Stimulated activated CD4-positive, alpha-beta T cell treated with anti-CD3 and anti-CD28 coated beads, Interleukin-4, amount 100 ng/mL, for 1 hour (primary cell): ENCODE measurements at regions not wholly inside any gene's neighbourhood (a gene's known extent, or its start where the extent isn't known, plus 50 kb on each side); places are given as distances from the start of the nearest gene placed in this dataset.
"Not testable (repeated sequence)": the region's sequence is repeated elsewhere in the genome, so short reads cannot be mapped to it uniquely, and the experiment has no call there.

Source experiments
- DNase-seq: peaks from one replicate; pipeline ENCODE4 v3.0.0-alpha.2; 2020

DNA sequence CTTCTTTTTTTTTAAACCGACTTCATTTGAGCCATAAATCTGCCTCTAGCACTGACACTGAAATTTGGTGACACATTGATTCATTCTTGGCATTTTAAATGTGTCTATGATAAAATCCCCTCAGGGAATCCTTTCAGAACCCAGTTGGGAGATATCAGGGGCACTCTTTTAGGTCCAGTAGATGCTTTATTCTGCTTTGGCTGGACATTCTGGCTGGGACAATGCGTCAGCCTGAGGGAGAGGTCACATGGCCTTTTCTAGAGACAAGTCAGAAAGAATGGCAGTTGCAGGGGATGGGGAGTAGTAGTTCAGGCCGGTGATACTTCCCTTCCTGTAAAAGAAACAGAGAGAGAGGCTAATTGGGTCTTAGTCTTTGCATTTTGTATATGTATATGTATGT, 63.1 kb downstream of the TRIM43 start:
- DNase-seq = not testable (repeated sequence)

DNA sequence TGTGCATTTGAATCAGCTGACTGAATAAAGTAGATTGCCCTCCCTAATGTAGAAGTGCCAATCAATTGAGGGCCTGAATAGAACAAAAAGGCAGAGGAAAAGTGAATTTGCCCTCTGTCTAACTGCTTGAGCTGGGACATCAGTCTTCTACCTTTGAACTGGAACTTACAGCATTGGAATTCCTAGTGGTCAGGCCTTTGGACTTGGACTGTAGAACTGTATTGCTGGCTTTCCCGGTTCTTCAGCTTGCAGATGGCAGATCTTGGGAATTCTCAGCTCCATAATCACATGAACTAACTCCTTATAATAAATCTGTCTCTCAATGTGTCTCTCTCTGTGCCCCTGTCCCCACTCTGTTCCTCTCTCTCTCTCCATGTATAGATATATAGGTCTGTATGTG, 64.8 kb downstream of the TRIM43 start:
- DNase-seq = not testable (repeated sequence)

DNA sequence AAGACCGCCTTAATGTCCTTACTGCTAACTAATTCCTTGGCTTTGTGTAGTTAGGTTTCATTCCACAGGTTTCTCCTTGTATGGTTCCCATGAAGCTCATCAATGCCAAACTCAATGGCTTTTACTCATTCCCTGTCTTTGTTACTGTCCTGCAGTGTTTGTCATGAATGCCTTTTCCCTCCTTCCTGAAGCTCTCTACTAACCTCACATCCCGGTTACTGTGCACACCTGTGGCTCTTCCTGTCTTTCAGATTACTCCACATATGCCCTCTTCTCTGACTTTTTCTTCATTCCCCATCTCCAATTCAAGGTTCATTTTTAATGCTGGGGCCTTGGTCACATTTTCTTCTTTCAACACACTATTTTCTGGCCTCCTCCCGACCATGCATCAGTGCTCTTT, 66.1 kb downstream of the TRIM43 start:
- DNase-seq = not testable (repeated sequence)

DNA sequence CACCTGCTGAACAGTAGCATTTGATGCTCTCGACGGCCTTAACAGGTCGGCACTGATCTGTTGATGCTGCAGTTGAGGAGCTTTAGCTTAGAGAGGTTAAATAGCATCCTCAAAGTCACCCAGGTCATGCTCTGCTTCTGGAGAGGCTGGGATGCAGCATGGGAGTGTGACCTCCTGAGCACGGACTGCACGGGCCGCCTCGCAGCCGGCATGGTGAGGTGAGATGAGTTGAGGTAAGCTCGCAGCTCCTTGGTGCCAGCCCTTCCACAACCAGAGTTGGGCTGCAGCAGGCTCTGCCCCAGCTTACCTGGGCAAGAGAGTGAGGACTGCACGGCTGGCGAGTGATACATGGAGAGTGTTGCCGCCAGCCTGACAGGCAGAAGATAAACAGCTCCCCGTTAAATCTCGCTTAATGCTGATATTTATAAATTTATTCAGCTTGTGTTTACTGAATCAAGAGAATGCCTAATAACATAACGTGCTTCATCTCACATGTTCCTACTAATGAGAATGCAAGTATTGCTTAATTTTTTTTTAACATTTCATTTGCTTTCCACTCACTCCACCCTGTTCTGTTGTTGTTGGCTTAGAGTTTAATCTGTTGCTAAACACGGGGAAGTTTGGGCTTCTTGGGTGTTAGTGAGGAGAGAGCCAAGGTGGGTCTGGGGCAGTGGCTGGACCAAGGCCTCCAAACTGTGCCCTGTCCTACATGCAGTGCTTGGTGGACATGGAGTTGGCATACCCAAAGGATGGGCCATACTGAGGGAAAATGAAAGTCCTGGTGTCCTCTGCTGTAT, 69.2 kb downstream of the TRIM43 start:
- DNase-seq = not testable (repeated sequence)

DNA sequence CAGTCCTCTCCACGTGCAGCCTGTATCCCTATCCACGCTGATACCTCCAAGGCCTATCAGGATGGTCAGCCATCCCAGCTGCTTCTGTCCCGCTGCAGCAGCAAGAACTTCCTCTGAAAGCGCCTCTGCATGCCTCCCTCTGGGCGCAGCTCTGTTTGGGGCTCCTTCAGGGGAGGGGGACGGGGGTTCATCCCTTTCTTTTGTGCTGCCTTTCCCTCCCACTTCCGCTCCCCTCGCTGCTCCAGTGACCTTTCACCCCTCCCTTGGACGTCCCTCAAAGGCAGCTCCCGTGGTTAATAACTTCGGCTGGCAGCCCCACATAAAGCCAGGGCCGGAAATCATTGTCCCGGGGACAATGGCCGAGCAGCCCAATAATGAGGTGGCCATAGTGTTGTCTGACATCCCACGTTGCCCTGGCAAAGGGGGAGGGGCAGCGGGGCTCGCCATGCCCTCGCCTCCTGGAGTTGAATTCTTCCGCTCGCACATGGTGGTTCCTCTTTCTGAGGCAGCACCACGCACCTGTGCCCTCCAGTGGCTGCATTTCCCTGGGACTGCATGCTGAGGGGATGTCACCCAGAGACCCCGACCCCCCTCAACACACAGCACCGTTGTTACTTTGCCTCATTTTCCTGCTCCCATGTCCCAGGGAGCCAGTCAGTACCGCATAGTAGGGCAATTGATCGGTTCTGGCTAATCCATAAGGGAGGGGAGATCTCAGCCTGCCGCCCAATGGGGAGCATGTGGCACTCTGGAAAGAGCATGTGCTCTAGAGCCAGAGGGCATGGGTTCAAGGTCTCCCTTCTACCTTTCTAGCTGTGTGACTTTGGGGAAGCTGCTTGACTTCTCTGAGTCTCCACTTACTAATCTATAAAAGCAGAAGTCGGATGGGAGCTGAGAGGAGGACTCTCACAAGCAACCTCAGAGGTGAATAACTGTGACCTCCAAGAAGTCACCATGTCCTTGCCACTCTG, 72.0 kb downstream of the TRIM43 start:
- DNase-seq = not testable (repeated sequence)

DNA sequence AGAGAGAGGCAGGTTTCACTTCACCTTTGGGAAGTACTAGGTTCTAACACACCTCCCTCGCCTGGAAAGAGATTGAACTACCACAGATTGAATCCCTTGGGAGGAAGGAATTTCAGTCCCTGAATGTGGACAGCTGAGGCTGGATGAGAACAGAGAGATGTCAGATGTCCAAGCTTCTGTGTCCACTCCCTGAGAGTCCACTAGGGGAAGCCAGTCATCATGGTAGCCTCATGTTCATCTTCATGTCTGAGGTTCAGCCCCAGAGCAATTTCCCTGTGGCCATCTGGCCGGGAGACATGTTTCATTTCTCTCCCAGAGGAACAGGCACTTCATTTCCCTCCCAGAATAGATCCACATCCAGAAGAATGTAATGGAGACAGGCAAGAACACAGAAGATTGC, 74.8 kb downstream of the TRIM43 start:
- DNase-seq = not testable (repeated sequence)

DNA sequence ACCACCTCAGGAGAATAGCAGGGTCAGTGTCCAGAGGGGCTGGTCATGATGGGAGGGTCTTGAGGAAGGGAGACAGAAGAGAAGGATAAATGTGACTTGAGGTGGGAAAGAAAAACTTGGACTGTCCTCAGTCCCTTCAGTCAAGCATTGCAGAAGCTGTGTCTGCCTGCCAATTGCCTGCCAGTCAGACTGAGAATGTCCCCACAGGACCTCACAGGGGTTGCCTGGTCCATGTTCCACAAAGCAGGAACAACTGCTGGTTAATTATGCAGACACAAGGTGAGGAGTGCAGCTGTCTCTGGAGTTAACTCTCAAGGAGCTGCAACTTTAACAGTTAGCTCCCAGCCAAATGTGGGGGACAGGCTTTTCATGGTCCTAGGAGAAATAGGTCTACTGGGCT, 75.7 kb downstream of the TRIM43 start:
- DNase-seq = no peak

DNA sequence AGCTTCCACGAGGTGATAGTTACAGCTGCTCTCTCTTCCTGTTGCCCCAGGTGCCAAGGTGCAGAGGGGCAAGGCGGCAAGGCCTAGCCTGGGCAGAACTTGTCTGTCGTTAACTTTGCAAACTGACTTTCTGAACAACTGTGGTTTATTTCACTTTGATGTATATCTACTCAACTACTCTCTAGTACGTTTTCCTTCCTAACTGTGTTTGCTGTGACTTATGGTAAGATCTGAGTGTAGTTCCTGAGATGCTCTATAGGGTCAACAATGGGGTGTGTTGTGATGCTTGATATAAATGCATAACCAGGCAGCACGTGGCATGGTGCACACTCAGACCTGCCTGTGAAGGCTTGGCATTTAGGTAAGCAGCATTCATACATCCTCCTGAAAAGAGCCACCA, 77.1 kb downstream of the TRIM43 start:
- not testable (repeated sequence) for DNase-seq

DNA sequence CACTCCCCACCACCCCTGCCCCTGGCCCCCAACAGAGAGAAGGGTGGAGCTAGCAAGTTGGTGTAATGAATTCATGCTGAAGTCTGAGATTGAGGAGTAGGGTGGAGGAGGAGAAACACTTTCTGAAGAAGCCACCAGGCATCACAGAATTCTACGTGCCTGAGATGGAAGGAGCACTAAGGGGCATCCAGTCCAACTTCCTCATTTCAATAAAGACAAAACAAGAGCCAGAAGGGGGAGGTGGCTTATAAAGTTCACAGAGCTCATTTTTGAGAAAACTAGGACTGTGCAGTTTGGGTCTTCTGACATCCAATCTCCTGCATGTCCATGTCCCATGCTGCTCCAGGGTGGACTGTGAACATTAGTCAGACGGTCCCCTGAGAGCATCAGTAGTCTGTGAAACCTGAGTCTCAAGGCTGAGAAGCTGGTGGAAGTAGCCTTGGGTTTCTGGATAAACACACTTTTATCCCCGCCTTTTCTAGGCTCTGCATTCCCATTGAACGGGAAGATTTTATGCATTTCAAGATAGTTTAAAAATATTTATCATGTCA, 77.7 kb downstream of the TRIM43 start:
- no peak for DNase-seq

DNA sequence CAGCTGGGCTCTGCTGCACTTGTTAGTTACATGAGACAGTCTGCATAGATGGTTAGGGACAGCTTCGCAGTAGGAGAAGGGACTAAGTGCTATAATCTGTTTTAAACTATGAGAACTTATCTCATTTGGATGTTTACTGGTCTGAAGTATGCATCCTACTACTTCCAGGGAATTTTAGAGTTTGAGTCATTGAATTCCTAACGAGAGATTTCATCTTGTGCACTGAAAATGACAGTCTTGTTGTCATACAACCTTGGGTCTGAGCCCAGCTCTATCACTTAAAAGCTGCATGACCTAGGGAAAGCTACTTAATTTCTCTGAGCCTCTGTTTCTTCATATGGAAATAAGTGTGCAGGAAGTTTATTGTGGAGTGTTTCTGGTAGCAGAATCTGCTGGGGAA, 78.4 kb downstream of the TRIM43 start:
- no peak for DNase-seq

DNA sequence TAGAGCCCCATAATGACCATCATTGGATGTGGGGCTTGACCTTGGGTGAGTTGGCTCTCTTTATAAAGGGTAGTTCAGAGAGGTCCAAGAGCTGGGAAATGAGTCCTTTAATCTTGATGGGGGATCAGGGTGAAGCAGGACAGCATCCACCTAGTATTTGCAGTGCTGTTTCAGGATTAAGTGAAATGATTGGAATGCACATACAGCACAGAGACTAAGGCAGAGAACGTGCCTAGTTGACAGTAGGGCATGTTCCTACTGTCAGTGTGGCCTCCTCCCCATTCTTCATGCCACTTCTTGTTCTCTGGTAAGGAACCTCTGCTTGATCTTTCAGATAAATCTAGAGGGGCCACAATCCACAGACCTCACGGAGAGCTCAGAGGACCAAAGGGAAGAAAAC, 78.9 kb downstream of the TRIM43 start:
- no peak for DNase-seq

DNA sequence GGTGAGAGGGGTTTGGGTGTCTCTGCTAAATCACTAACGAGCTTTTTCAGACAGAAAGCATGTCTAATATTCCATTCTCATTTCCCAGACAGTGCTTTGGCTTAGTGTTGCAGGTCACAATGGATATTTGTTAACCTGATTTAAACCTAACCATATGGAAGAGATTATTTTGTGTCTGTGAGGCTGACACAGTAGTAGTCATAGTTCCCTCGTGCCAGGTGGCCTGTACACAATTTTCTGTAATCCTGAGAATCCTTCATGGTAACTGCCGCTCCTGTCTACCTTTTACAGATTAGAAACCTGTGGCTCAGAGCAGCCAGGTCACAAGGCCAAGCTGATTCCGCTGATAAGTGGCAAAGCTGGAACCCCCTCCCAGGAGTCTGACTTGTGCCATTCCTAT, 79.4 kb downstream of the TRIM43 start:
- DNase-seq = not testable (repeated sequence)

DNA sequence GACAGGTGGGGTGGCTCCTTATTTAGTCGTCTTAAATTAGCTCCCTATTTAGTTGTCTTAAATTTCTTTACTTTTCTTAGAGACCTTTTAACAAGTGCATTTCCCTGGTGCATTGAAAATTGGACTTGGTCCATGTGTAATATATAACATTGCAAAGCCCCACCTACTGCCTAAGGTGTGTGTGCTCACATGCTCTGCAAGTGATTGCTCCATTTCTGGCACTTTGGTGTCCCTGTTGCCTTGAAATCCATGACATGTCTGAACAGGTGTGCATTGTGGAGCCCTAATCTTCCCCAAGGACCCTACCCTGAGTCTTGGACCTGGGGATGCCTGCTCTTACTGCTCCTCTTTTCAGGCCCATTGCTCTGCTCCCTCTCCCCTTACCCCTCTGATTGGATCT, 80.2 kb downstream of the TRIM43 start:
- not testable (repeated sequence) for DNase-seq

DNA sequence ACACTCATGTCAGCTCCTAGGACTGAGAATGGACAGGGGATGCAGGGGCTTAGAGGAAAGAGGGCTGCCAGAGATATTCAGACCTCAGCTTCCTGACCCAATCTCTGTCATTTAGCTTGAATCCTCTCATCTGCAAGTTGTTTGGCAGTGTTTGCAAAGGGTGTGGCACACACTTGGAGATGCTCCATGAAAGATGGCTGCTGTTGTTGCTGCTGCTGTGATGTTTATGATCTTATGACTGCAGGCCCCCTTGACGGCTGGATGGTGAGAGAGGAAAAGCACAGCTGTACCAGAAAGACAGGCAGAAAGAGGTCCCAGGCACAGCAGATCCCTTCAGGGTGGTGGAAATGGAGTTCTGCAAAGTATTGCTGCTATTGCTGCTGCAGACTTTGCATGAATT, 80.7 kb downstream of the TRIM43 start:
- DNase-seq = not testable (repeated sequence)

DNA sequence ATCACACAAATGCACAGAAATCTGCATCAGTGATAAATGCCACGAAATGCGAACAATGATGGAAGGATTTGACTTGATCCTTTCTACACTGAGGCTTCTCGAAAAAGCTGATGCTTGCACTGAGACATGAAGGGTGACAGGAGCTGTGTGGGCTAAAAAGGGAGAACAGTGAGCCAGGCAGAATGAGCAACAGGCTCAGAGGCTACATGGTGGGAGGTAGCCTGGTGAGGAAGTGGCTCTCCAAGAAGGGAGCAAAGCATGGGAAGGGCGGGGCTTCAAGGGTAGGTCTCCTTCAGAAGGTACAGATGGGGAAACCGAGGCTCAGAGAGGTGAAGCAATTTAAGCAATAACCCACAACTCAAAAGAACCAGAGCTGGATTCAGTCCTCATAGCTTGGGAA, 82.4 kb downstream of the TRIM43 start:
- DNase-seq = no peak

DNA sequence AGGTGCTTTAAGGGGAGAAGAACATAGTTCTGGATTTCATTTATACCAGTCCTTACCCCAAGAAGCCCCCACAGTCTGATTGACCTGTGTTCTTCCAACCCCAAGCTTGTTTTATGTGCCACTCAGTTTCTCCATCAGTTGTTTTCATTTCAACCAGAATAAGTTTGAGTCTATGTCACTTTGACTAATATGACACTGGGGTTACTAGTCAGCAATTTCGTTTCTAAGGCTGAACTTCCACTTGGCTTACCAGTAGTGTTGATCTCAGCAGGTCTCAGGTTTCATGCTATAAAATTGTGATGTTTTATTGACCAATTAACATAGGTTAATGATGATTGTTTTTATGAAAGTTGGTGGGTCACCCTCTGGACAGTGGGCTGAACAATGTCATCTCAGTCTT, 84.8 kb downstream of the TRIM43 start:
- not testable (repeated sequence) for DNase-seq

DNA sequence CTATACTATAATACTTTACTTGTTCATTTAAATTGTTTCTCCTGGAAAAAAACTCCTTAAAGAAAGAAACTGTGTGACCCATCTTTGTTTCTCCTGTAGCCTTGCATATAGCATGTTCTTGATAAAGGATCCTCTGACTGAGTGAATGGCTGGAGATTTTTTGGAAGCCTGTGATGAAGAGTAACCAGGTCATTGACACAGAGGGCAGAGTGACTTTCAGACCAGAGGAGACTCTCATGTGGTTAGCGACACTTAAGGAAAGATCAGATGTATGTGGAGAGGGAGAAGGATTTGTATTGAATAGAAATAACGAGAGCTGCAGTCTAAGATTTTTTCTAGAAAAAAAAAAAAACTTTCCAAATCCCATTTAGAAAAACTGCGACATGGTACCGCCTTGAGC, 85.5 kb downstream of the TRIM43 start:
- DNase-seq = no peak

DNA sequence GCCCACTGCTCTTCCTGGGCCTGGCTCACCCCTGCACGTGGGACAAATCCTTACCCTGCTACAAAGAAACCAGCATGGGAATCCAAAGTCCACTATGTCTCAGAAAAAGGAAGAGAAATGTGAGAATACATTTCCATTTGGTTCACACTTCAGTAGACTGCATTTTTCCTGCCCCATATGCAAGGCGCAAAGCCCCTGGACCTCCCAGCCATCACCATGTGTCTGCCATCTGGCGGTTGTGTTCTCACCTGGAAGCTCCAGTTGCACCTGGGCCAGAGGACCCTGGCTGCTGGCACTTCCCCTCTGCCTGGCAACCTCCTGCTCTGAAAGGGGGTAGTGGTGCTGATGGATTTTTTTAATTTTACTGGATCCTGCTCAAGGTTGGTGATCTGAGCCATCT, 86.0 kb downstream of the TRIM43 start:
- not testable (repeated sequence) for DNase-seq

DNA sequence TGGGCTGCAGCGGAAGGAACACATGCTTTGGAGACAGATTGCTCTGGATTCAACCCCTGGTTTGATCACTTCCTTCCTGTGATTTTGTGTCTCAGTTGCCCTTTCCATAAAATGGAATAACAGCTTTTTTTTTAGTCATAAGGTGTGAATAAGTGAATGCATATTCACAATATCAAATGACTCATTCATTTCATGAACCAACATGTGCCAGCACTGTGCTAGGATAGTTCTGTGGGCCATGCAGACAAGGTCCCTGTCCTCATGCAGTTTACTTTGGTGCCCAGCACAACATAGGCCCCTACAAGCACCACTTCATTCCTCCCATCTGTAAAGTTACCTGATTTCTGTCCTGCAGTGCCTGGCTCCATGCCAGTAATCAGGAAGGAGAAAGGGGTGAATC, 89.4 kb downstream of the TRIM43 start:
- DNase-seq = not testable (repeated sequence)

DNA sequence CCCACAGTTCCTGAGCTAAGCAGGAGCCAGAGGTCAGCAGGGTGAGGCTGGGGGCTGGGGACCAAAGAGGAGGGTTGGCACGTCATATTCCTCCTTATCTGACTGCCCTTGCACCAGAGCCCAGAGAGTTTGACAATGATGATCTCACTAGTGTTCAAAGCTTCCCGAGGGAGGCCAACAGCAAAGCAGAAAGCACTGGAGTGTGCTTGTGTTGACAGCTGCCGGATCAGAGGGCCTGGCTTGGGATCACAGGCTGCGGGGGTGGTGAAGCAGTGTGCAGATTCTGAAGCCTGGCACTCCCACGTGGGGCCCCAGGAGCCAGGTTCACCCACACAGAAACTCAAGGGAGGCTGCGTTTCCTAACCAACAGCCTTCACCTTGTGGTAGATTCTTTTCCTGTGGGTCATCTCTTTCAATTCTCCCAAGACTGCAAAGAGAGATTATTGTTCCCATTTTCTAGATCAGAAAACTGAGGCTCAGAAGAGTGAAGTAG, 89.8 kb downstream of the TRIM43 start:
- not testable (repeated sequence) for DNase-seq

DNA sequence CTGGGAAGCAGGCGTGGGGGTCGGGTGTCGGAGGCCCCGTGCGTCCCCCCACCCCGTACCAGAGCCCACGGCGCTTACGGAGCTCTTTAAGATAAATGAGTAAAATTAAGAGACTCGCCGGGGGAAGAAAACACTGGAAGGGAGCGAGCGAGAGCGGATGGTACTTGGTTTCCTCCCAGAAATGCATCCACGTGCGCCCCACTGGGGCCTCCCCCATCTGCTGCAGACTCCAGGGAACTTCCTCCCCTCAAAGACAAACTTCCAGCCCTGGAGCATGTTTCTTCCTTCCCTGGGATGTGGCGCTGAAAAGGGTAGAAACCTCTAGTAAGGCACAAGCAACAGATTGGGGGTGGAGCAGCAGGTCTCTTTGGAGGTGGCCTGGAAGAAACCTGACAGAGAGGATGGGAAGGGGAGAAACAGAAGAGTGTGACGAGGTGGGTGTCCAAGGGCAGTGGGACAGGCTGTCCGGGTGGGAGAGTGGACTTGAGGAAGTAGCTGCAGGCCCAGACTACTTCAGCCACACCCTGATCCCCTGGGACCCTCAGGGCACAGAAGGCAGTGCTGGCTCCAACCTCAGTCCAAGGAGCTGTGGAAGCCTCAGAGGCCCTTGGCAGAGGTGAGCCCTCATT, 91.2 kb downstream of the TRIM43 start:
- DNase-seq = not testable (repeated sequence)

DNA sequence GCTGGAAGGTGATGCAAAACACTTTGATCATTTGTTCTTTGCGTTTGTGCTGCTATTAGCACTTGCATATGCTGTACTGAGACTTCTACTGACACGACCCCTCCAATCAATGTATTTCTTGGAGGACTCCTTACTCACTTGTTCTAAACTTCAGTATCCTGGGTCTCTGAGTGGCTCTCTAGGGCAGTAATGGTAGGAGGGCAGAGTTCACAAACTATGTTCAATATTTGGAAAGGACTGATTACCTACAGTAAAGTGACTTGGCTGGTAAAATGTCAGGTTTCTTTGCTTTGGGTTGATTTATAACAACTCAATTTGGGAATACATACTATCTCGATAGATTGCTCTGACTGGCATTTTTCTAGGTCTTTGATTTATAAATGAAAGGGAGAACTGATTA, 93.7 kb downstream of the TRIM43 start:
- no peak for DNase-seq
